ENCODE measurements at regions not wholly inside any gene's neighbourhood (a gene's known extent, or its start where the extent isn't known, plus 50 kb on each side); places are given as distances from the start of the nearest gene placed in this dataset.

- TF ChIP-seq CTCF (IDR thresholded peaks at IDR 0.05) (no peak), EP300 (IDR thresholded peaks at IDR 0.05) (no peak)
Measured at GRCh38 chr16:86080982-86081381, 182.0 kb downstream of the IRF8 start.

Measured in sigmoid colon (tissue), 4 donors.